T47D (cell line): ENCODE measurements at regions not wholly inside any gene's neighbourhood (a gene's known extent, or its start where the extent isn't known, plus 50 kb on each side); places are given as distances from the start of the nearest gene placed in this dataset.

Source experiments
- DNase-seq, 2 experiments: peaks; one replicate each; pipeline versions ENCODE4 v3.0.0 to v3.0.0-alpha.2; 2011 to 2012; ENCODE audit warnings: low read depth in 1 of 2, low spot score in 1 of 2
- JUND ChIP-seq: IDR thresholded peaks from 2 replicates; pipeline ENCODE4 v1.6.1; 2012; ENCODE audit warnings: low read depth
- in situ Hi-C: cut with HindIII; loops from 2 replicates; pipeline ENCODE4 v1.10.0; 2016; ENCODE audit warnings: low sequenced_read_pairs, low pct_unique_long_range_greater_than_20kb

DNA sequence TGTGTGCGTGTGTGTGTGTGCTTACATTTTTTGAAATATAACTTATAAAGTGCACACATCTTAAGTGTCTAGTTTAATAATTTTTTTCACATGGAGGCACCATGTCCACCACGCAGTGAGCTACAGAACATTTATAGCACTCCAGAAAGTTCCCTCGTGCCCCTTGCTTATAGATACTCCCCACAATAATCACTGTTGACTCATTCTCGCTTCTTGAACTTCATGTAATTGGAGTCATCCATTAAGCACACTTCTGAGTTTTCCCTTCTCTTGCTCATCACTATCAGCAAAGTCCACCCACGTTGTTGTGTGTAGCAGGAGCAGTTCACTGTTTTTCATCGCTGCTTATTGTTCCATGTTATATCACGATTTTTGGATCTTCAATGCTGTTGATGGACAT is 78.4 kb upstream of the DISP3 start:
- in situ Hi-C loops: no loop called here
- DNase-seq: no peak
- TF ChIP-seq JUND: no peak

DNA sequence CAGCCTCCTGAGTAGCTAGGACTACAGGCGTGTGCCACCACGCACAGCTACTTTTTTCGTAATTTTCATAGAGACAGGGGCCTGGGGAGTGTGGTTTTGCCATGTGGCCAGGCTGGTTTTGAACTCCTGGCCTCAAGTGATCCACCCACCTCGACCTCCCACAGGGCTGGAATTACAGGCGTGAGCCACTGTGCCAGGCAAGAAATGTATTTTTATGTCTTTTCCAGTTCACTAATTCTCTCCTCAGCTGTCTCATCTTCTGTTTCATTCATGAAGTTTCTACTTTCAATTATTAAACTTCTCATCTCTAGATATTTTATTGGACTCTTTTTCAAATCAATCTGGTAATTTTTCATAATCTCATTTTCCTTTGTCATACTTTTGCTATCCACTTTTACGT is 72.1 kb upstream of the DISP3 start:
- DNase-seq: no peak
- in situ Hi-C loops: no loop called here
- no peak for TF ChIP-seq JUND

DNA sequence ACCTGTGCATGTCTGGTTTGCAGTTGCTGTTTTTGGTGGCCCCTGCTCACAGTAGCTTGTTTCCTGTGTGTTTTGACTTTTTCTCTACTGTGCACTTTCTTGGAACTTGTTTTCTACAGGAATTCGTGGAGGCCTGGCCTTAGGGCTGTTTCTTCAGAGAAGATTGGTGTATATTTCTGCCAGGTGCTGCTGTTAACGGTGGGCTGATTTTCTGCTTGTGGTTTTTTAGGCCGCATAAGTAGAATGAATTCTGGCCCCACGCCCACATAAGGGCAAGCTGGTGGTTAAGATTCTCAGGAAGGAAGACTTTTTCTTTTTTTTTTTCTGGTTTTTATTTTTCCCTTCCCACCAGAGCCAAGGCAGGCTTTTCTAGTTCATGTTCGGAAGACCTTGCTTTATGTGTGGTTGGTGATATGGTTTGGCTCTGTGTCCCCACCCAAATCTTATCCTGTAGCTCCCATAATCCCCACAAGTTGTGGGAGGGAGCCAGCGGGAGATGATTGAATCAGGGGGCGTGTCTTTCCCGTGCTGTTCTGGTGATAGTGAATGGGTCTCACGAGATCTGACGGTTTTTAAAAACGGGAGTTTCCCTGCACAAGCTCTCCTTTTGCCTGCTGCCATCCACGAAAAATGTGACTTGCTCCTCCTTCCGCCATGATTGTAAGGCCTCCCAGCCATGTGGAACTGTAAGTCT is 71.5 kb upstream of the DISP3 start:
- TF ChIP-seq JUND: no peak
- DNase-seq: no peak
- in situ Hi-C loops: no loop called here

DNA sequence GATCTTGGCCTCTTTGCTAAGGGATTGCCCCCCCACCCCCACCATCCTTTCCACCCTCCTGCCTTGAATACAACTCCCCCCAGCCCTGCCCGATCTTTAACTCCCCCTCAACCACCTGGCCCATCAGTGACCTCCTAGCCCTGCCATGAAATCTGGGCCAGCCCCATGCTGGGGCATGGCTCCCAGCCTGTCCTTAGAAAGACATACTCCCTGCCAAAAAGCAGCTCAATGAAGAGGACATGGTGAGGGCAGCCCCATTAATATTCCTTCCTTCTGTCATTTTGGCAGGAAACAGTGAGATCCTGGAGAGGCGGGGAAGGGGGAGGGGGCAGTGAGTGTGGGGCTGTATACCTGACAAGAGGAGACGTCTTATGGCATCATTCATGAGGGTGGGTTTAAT is 66.8 kb upstream of the DISP3 start:
- no peak for TF ChIP-seq JUND
- no peak for DNase-seq
- in situ Hi-C loops: no loop called here

DNA sequence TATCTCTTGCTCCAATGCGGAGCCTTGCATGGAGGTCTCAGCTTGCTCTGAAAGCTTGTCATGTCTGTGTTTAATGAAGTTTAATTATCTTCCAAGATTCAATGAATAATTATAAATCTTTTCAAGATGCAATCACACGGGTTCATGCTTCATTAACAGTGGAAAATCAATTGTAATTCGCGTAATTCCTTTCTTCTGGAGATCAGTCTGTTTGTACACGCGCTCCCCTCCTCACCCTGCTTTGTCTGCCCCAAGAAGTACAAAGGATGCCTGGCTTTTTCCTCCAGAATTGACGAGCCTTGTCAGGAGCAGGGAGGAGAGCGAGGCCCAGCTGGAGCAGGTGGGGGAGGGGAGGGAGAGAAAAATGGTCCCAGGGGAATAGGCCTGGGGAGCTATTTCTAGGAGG is 65.0 kb upstream of the DISP3 start:
- TF ChIP-seq JUND: no peak
- in situ Hi-C loops: no loop called here
- DNase-seq: no peak

DNA sequence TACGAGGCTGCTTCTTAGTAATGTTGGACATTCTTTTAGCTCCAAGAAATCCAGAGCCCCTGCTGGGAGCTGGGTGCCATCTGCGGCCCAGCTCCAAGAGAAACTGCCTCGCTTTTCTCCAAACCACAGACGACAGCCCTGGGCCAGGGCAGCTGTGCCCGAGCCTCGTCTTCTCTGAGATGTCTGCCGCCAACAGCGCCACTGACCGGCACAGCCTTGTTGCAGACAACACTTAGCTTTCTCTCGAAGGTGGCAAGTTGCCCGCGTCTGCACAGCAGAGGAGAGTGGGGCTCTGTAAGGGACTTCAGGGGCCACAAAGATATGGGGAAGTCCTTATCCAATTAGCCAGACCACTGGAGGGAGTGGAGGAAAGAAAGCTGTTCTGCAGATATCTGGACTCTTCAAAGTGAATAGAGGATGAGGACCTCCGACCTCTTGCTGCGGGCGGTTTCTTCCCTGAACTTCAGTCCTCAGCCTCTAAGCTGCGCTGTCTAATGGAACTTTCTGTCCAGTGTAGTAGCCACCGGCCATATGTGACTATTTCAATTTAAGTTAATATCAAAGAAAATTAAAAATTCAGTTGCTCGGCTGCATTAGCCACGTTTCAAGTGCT is 63.9 kb upstream of the DISP3 start:
- DNase-seq: no peak
- in situ Hi-C loops: no loop called here
- TF ChIP-seq JUND: no peak

DNA sequence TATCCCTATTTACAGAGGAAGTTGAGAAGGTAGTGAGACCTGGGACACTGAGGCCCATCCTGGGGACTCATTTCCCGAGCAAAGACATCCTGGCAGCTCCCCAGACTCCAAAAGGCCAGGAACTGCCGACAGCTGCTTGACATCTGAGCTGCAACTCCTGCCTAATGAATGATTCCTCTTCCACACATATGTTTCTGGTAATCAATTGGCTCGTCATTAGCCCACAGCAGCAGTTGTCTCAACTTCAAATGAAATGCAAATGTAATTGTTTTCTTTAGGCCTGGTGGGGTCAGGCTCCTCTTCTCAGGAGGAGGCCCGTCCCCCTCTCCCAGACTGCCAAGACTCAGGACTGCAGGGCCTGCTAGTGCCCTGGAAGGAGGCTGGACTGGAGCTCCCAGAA is 61.8 kb upstream of the DISP3 start:
- in situ Hi-C loops: no loop called here
- TF ChIP-seq JUND: no peak
- no peak for DNase-seq

DNA sequence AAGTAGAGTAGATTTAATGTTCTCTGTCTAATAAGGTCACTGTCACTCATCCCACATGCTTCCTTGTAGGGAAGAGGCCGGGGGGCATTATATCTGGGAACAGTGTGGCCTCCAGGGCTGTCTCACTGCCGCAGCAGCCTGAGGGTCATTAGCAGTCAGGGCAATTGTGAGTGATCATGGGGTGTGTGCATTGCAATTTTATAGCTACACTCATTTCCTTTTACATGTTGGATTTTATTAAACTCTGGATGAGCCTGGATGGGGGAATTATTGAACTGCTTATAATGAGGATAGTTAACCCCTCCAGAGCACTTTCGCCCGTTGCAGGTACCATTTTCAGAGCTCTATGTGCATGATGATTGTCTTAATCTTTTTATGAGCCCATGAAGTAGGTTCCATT is 60.9 kb upstream of the DISP3 start:
- no peak for DNase-seq
- in situ Hi-C loops: no loop called here
- TF ChIP-seq JUND: no peak

DNA sequence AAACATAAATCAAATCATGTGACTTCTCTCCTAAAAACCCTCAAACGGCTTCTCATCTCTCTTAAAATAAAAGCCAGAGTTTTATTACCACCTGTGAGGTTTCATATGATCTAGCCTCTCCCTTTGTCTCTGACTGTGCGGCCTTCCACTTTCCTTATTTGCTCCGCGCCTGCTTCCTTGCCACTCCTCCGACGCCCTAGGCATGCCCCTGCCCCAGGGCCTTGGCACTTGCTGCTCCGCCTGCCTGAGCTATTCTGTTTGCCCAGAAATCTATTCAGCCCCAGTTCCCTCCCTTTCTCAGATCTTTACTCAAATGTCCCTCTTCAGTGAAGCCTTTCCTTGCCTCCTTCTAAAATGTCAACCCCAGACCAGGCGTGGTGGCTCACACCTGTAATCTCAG is 57.5 kb upstream of the DISP3 start:
- peak in 1 of 2 experiments; percentile 34 for DNase-seq
- TF ChIP-seq JUND: no peak
- in situ Hi-C loops: no loop called here

DNA sequence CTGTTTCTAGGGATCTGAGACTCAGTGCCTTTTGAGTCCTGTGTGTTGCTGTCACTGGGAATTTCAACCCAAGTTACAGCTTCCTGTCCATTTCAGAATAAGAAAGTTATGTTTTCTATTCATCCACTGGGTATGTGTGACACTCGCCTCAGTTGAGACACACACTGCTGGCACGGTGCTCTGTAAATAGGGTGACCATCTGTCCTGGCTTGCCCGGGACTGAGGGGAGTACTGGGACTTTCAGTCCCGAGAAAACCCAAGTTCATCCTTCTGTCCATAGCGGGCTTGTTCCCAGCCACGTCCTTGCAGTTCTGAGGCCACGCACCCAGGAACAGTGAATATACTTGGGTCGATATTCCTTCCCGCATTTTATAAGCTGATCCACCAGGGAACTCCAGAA is 56.3 kb upstream of the DISP3 start:
- no peak for TF ChIP-seq JUND
- DNase-seq: no peak
- in situ Hi-C loops: no loop called here

DNA sequence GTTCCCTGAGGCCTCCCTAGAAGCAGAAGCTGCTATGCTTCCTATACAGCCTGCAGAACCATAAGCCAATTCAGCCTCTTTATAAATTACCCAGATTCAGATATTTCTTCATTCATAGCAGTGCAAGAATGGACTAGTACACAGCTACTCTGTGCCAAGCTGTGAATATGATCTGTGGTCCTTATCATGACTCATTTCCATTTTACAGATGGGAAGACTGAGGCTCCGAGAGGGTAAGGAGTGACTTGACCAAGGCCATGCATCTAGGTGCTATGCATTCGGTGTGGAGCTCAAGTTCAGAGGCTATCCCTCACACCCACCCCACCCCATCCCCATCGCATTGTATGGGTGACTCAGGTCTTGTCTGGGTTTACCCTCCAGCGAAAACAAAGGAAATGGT is 52.3 kb upstream of the DISP3 start:
- no peak for DNase-seq
- in situ Hi-C loops: no loop called here
- no peak for TF ChIP-seq JUND

DNA sequence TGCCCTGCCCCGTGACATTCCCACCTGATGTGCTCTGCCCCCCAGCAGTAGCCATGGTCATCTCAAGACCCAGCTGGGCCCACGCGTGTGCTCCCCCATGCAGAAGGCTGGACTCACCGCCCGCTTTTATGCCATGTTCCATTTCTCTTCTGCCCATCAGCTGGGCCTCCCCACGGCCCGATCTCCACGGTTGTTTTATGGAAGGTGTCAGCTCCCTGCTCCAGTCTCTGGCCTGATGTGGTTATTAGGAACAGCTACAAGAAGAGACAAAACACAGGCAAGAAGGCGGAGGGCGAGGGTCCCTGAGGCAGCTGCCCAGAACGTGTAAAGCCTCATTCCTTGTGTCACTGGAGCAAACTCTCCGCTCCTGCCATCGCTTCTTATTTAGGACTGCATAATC is 50.2 kb upstream of the DISP3 start:
- DNase-seq: no peak
- in situ Hi-C loops: no loop called here
- TF ChIP-seq JUND: no peak
